Loucy (cell line): ENCODE measurements at regions not wholly inside any gene's neighbourhood (a gene's known extent, or its start where the extent isn't known, plus 50 kb on each side); places are given as distances from the start of the nearest gene placed in this dataset.

Source experiments
- H2AFZ ChIP-seq: fragments of 200-600 bp; sonication (generic); 2 replicates; pipeline ENCODE4 v1.6.0; 2016; ENCODE audit warnings: antibody characterized with exemption, mild to moderate bottlenecking, low read length, moderate library complexity
- H3F3A ChIP-seq: fragments of 200-600 bp; 2 replicates; pipeline ENCODE4 v1.6.0; 2016; ENCODE audit warnings: antibody characterized with exemption, low read depth, mild to moderate bottlenecking
- H3K27me3 ChIP-seq: fragments of 200-600 bp; sonication (generic); 2 replicates; pipeline ENCODE4 v1.6.1; 2014; ENCODE audit warnings: low read length, mild to moderate bottlenecking; ENCODE audit not compliant: insufficient read depth, poor library complexity, severe bottlenecking
- H3K36me3 ChIP-seq: fragments of 200-600 bp; sonication (generic); 2 replicates; pipeline ENCODE4 v1.6.1; 2016; ENCODE audit warnings: low read length; ENCODE audit not compliant: insufficient read depth
- H3K4me1 ChIP-seq: fragments of 200-600 bp; sonication (generic); 2 replicates; pipeline ENCODE4 v1.5.1; 2014; ENCODE audit warnings: low read length, mild to moderate bottlenecking; ENCODE audit not compliant: insufficient read depth, poor library complexity, severe bottlenecking
- H3K4me2 ChIP-seq: fragments of 200-600 bp; sonication (generic); 2 replicates; pipeline ENCODE4 v1.6.0; 2014; ENCODE audit warnings: antibody characterized with exemption, low read length, low read depth, mild to moderate bottlenecking; ENCODE audit not compliant: poor library complexity, severe bottlenecking
- H3K4me3 ChIP-seq: fragments of 200-600 bp; sonication (generic); 2 replicates; pipeline ENCODE4 v1.5.1; 2014; ENCODE audit warnings: low read length, mild to moderate bottlenecking, mixed read lengths; ENCODE audit not compliant: poor library complexity, severe bottlenecking
- H3K79me2 ChIP-seq: fragments of 200-600 bp; sonication (generic); 2 replicates; pipeline ENCODE4 v1.6.1; 2014; ENCODE audit warnings: low read length; ENCODE audit not compliant: insufficient read depth
- H3K9ac ChIP-seq: fragments of 200-600 bp; sonication (generic); 2 replicates; pipeline ENCODE4 v1.6.0; 2014; ENCODE audit warnings: mild to moderate bottlenecking, low read depth, low read length, moderate library complexity; ENCODE audit not compliant: poor library complexity, severe bottlenecking
- H3K9me2 ChIP-seq: fragments of 200-600 bp; sonication (generic); replicated peaks from 2 replicates; pipeline ENCODE4 v1.6.1; 2016; ENCODE audit warnings: low read depth, low read length, mixed read lengths
- H3K9me3 ChIP-seq: fragments of 200-600 bp; sonication (generic); 2 replicates; pipeline ENCODE4 v1.6.1; 2014; ENCODE audit warnings: mild to moderate bottlenecking, antibody characterized with exemption, low read length, low read depth; ENCODE audit not compliant: insufficient read depth
- H4K20me1 ChIP-seq: fragments of 200-600 bp; sonication (generic); 2 replicates; pipeline ENCODE4 v1.6.0; 2014; ENCODE audit warnings: antibody characterized with exemption, low read length, mild to moderate bottlenecking; ENCODE audit not compliant: insufficient read depth, poor library complexity, severe bottlenecking
- CTCF ChIP-seq: fragments of 200-600 bp; sonication (generic); conservative IDR thresholded peaks from 2 replicates; pipeline ENCODE4 v1.5.1; 2014; ENCODE audit warnings: mild to moderate bottlenecking, antibody characterized with exemption, low read length
- EZH2phosphoT487 ChIP-seq: fragments of 200-600 bp; IDR thresholded peaks from 2 replicates; pipeline ENCODE4 v1.6.1; 2018; ENCODE audit warnings: antibody characterized with exemption, mild to moderate bottlenecking, moderate library complexity, borderline replicate concordance

GRCh38 chr6:155578251-155578650 lies 122.6 kb upstream of the NOX3 start:
- no peaks in the 10 kb centered on the region for H4K20me1 ChIP-seq
- no peak overlapping the region for H2AFZ ChIP-seq
- no peak for TF ChIP-seq EZH2phosphoT487
- no peak for TF ChIP-seq CTCF
- no peaks in the 10 kb centered on the region for H3K9me3 ChIP-seq
- no peaks in the 10 kb centered on the region for H3K27me3 ChIP-seq
- no peak overlapping the region for H3K9ac ChIP-seq
- H3K36me3 ChIP-seq: no peaks in the 10 kb centered on the region
- no peaks in the 10 kb centered on the region for H3K79me2 ChIP-seq
- no peak overlapping the region for H3K4me3 ChIP-seq
- peaks cover 8% of the 10 kb centered on the region for H3K4me1 ChIP-seq
- no peaks in the 10 kb centered on the region for H3F3A ChIP-seq
- H3K4me2 ChIP-seq: no peak overlapping the region
- H3K9me2 ChIP-seq: no peaks in the 10 kb centered on the region

GRCh38 chr6:155561966-155562364 lies 106.3 kb upstream of the NOX3 start:
- Histone ChIP-seq H2AFZ (no peak overlapping the region), H3K9me3 (no peaks in the 10 kb centered on the region), H3K27me3 (no peaks in the 10 kb centered on the region), H3K79me2 (no peaks in the 10 kb centered on the region), H3K4me3 (no peak overlapping the region), H3K4me2 (no peak overlapping the region), H3K4me1 (no peaks in the 10 kb centered on the region), H4K20me1 (no peaks in the 10 kb centered on the region), H3K9ac (no peak overlapping the region), H3K36me3 (no peaks in the 10 kb centered on the region), H3F3A (no peaks in the 10 kb centered on the region), H3K9me2 (no peaks in the 10 kb centered on the region)
- TF ChIP-seq CTCF (no peak), EZH2phosphoT487 (no peak)

- no peak overlapping the region for H3K4me2 ChIP-seq
- no peak overlapping the region for H3K4me3 ChIP-seq
- H2AFZ ChIP-seq: no peak overlapping the region
- H3F3A ChIP-seq: no peaks in the 10 kb centered on the region
- TF ChIP-seq EZH2phosphoT487: no peak
- no peak for TF ChIP-seq CTCF
- H3K79me2 ChIP-seq: no peaks in the 10 kb centered on the region
- no peak overlapping the region for H3K9ac ChIP-seq
- H3K9me3 ChIP-seq: no peaks in the 10 kb centered on the region
- H3K9me2 ChIP-seq: no peaks in the 10 kb centered on the region
- no peaks in the 10 kb centered on the region for H3K27me3 ChIP-seq
- H4K20me1 ChIP-seq: no peaks in the 10 kb centered on the region
- no peaks in the 10 kb centered on the region for H3K4me1 ChIP-seq
- H3K36me3 ChIP-seq: no peaks in the 10 kb centered on the region
Observed at GRCh38 chr6:155561257-155561965, 105.8 kb upstream of the NOX3 start.
